ENCODE measurements at regions not wholly inside any gene's neighbourhood (a gene's known extent, or its start where the extent isn't known, plus 50 kb on each side); places are given as distances from the start of the nearest gene placed in this dataset.

DNA sequence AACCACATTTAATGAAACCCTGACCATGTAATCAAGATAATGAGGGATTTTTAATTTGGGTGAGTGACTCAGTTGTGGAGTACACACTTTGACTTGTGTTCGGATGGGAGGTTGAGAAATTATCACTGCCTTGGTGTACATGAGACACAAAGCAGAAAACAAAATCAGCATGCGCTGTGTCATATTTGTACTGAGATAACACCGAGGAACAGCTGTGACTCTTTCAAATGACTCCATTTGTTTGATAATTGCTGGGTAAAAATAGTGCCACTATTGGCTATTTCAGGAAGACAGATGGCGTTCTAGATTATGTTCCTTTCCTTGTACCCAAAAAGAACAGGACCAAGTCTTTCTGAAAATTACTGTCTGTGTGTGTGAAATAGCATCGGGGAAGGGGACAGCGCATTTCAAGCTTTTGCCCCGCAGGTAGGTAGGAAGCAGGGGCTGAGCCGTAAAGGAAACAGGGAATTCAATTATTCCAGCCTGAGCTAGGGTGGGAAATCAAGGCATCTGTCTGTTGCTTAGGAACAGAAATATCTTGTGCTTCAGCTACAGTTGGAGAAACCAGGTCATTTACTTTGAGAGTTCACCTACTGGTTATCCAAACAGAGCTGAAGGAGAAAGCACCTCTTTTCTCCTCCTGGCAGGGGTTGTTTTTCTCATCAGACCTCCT, 114.3 kb downstream of the SNAPC1 start:
- intact Hi-C loops (cut with micrococcal nuclease) (no loop called here), dilution Hi-C loops (cut with HindIII; ENCODE audit: low sequenced_read_pairs, unreplicated experiment) (no loop called here), in situ Hi-C loops (cut with MboI; ENCODE audit: low sequenced_read_pairs) (no loop called here)
- WGBS, 2 experiments (ENCODE audit: extremely low coverage in 2 of 2, insufficient read length in 1 of 2), result 19% methylated on average over 3 of the region's 8 CpGs; no CpG with 5 or more reads in 1 of the 2 experiments
- TF ChIP-seq, protein P1, sequence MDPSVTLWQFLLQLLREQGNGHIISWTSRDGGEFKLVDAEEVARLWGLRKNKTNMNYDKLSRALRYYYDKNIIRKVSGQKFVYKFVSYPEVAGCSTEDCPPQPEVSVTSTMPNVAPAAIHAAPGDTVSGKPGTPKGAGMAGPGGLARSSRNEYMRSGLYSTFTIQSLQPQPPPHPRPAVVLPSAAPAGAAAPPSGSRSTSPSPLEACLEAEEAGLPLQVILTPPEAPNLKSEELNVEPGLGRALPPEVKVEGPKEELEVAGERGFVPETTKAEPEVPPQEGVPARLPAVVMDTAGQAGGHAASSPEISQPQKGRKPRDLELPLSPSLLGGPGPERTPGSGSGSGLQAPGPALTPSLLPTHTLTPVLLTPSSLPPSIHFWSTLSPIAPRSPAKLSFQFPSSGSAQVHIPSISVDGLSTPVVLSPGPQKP (IDR thresholded peaks at IDR 0.05; ENCODE audit: borderline replicate concordance, low read depth, low read length), result no peak
- TF ChIP-seq FOS (IDR thresholded peaks at IDR 0.05; ENCODE audit: low read depth, low read length), result no peak
- TF ChIP-seq, protein P2, sequence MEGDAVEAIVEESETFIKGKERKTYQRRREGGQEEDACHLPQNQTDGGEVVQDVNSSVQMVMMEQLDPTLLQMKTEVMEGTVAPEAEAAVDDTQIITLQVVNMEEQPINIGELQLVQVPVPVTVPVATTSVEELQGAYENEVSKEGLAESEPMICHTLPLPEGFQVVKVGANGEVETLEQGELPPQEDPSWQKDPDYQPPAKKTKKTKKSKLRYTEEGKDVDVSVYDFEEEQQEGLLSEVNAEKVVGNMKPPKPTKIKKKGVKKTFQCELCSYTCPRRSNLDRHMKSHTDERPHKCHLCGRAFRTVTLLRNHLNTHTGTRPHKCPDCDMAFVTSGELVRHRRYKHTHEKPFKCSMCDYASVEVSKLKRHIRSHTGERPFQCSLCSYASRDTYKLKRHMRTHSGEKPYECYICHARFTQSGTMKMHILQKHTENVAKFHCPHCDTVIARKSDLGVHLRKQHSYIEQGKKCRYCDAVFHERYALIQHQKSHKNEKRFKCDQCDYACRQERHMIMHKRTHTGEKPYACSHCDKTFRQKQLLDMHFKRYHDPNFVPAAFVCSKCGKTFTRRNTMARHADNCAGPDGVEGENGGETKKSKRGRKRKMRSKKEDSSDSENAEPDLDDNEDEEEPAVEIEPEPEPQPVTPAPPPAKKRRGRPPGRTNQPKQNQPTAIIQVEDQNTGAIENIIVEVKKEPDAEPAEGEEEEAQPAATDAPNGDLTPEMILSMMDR (conservative IDR thresholded peaks at IDR 0.05; ENCODE audit: low read depth, low read length), result no peak
- TF ChIP-seq CHD1 (IDR thresholded peaks at IDR 0.05; ENCODE audit: low read depth, low read length), result no peak
- TF ChIP-seq USF2 (IDR thresholded peaks at IDR 0.05; ENCODE audit: low read depth, low read length), result no peak
- no peak for TF ChIP-seq SMC3 (IDR thresholded peaks at IDR 0.05; ENCODE audit: low read depth, low read length)
- TF ChIP-seq NFE2L2 (IDR thresholded peaks at IDR 0.05; ENCODE audit: low read depth, low read length), result no peak
- no peak for TF ChIP-seq BHLHE40 (IDR thresholded peaks at IDR 0.05; ENCODE audit: low read depth, low read length)
- no peak for TF ChIP-seq CEBPB (IDR thresholded peaks at IDR 0.05; ENCODE audit: low read depth, low read length)
- TF ChIP-seq MAZ (IDR thresholded peaks at IDR 0.05; ENCODE audit: borderline replicate concordance, low read depth, low read length), result no peak
- TF ChIP-seq RAD21 (IDR thresholded peaks at IDR 0.05; ENCODE audit: low read length), result no peak
- no peak for TF ChIP-seq RFX5 (IDR thresholded peaks at IDR 0.05; ENCODE audit: low read depth, low read length)
- TF ChIP-seq MAFK (IDR thresholded peaks at IDR 0.05; ENCODE audit: low read depth, low read length), result no peak
- TF ChIP-seq RCOR1 (IDR thresholded peaks at IDR 0.05; ENCODE audit: insufficient replicate concordance, low read length), result no peak
- TF ChIP-seq POLR2A (IDR thresholded peaks at IDR 0.05; ENCODE audit: low read depth, low read length), result no peak
- TF ChIP-seq MXI1 (IDR thresholded peaks at IDR 0.05; ENCODE audit: borderline replicate concordance, low read depth, low read length), result no peak
- no peak overlapping the region for H2AFZ ChIP-seq (replicated peaks; ENCODE audit: low read length, poor library complexity)
- H3K27ac ChIP-seq (ENCODE audit: insufficient read depth, low read length), result no peak overlapping the region
- no peaks in the 10 kb centered on the region for H3K9me1 ChIP-seq (ENCODE audit: insufficient read depth, low read length)
- H2BK15ac ChIP-seq (ENCODE audit: low read depth, low read length), result no peak overlapping the region
- no peak overlapping the region for H4K8ac ChIP-seq (ENCODE audit: low read depth in 2 of 2, low read length in 2 of 2)
- H2BK20ac ChIP-seq (ENCODE audit: low read depth, low read length), result no peak overlapping the region
- no peaks in the 10 kb centered on the region; the same call in 1 of the 2 replicates for H3K9me3 ChIP-seq (ENCODE audit: control insufficient read depth, insufficient read depth, low read length)
- no peaks in the 10 kb centered on the region for H3K4me1 ChIP-seq (ENCODE audit: control insufficient read depth, insufficient read depth, low read length)
- no TSS peak for BruUV-seq (replicated peaks)
- H3K4me3 ChIP-seq (ENCODE audit: insufficient read depth, low read depth, low read length), result no peak overlapping the region
- no peak overlapping the region for H3K56ac ChIP-seq (ENCODE audit: extremely low read depth, insufficient read depth, low read length)
- no peak for ATAC-seq (ENCODE audit: low read depth)
- no peak overlapping the region for H2AK5ac ChIP-seq (ENCODE audit: low read depth, low read length)
- POLR2A ChIA-PET (ENCODE audit: unreplicated experiment), result no interaction called here
- H3K14ac ChIP-seq (replicated peaks; ENCODE audit: low read depth, low read length), result no peak overlapping the region
- no peak overlapping the region for H3K4me2 ChIP-seq (ENCODE audit: low read depth, low read length)
- no peak overlapping the region for H4K5ac ChIP-seq (ENCODE audit: low read depth, low read length)
- H4K91ac ChIP-seq (ENCODE audit: insufficient read depth, low read depth, low read length), result no peak overlapping the region
- no peak overlapping the region for H3K9ac ChIP-seq (ENCODE audit: low read depth, low read length)
- no peak for DNase-seq
- H3K36me3 ChIP-seq (ENCODE audit: control insufficient read depth, insufficient read depth, low read length), result no peaks in the 10 kb centered on the region
- no peak overlapping the region for H2BK5ac ChIP-seq (ENCODE audit: low read depth, low read length, poor library complexity, severe bottlenecking)
- H2AK9ac ChIP-seq (replicated peaks; ENCODE audit: low read depth, low read length, poor library complexity), result no peak overlapping the region
- H3K79me1 ChIP-seq (ENCODE audit: low read depth in 1 of 2, low read length in 2 of 2), result no peaks in the 10 kb centered on the region
- H3K23ac ChIP-seq (ENCODE audit: low read depth, low read length), result no peak overlapping the region
- H4K20me1 ChIP-seq (ENCODE audit: insufficient read depth, low read length), result no peaks in the 10 kb centered on the region
- CTCF ChIA-PET, result interaction anchor here (0.8 kb wide), 1 partner anchor 15 kb away, joined by 3 read pairs; no protein-coding TSS in a partner anchor
- H2BK120ac ChIP-seq (ENCODE audit: low read depth, low read length), result no peak overlapping the region
- H3K18ac ChIP-seq (ENCODE audit: low read depth, low read length), result no peak overlapping the region
- peaks cover 46% of the 10 kb centered on the region for H3K27me3 ChIP-seq (ENCODE audit: control insufficient read depth, insufficient read depth, low read length)
- no peak overlapping the region for H3K4ac ChIP-seq (ENCODE audit: low read depth, low read length)

Measured in IMR-90 (cell line).